Breast epithelium (tissue), 4 donors: ENCODE measurements at regions not wholly inside any gene's neighbourhood (a gene's known extent, or its start where the extent isn't known, plus 50 kb on each side); places are given as distances from the start of the nearest gene placed in this dataset.

Experiments
- DNase-seq, 2 donors: peaks; one replicate each; pipeline ENCODE4 v3.0.0-alpha.2; 2019; ENCODE audit warnings: low spot score in 2 of 2
- H3K27ac ChIP-seq, 2 donors: fragments of 200-600 bp; sonication (generic) in 1 of 2; one replicate each; pipeline ENCODE4 v1.5.1; 2016 to 2019; ENCODE audit warnings: mild to moderate bottlenecking in 1 of 2
- H3K27me3 ChIP-seq, 2 donors: fragments of 200-600 bp; sonication (generic) in 1 of 2; one replicate each; pipeline versions ENCODE4 v1.5.1 to v1.6.0; 2017 to 2019; ENCODE audit warnings: control low read depth in 1 of 2, mild to moderate bottlenecking in 1 of 2
- H3K36me3 ChIP-seq: fragments of 200-600 bp; one replicate; pipeline ENCODE4 v1.5.1; 2019
- H3K4me1 ChIP-seq, 2 donors: fragments of 200-600 bp; sonication (generic); one replicate each; pipeline ENCODE4 v1.5.1; 2016 to 2019; ENCODE audit warnings: control low read depth in 1 of 2
- H3K4me3 ChIP-seq, 3 donors: fragments of 200-600 bp; sonication (generic); 1 replicate in 2 of 3; 2 replicates in 1 of 3; pipeline ENCODE4 v1.5.1; 2016 to 2019; ENCODE audit warnings: mild to moderate bottlenecking in 3 of 3, moderate library complexity in 2 of 3
- H3K9me3 ChIP-seq, 2 donors: fragments of 200-600 bp; sonication (generic) in 1 of 2; one replicate each; pipeline ENCODE4 v1.5.1; 2016 to 2019; ENCODE audit warnings: control low read depth in 1 of 2
- POLR2A ChIP-seq: fragments of 450-650 bp; IDR thresholded peaks from one replicate; pipeline ENCODE4 v1.6.1; 2016; ENCODE audit warnings: antibody characterized with exemption, mild to moderate bottlenecking, moderate library complexity
- POLR2AphosphoS5 ChIP-seq, 3 donors: sonication (generic); formaldehyde crosslinking; IDR thresholded peaks; one replicate each; pipeline ENCODE4 v1.6.1; 2017; ENCODE audit warnings: antibody characterized with exemption in 3 of 3
- intact Hi-C: fragments of 100-400 bp; cut with DNase I; formaldehyde crosslinking; loops from one replicate; pipeline ENCODE4 v1.15.1; 2023; ENCODE audit warnings: low total_unique reads
- TF ChIP-seq, protein P1 (sequence below), 3 donors: fragments of 450-650 bp; IDR thresholded peaks; one replicate each; pipeline ENCODE4 v1.5.1; 2016 to 2017; ENCODE audit warnings: antibody characterized with exemption in 3 of 3, mild to moderate bottlenecking in 3 of 3, moderate library complexity in 3 of 3

- H3K36me3 ChIP-seq: no peaks in the 10 kb centered on the region
- no peak overlapping the region for H3K27ac ChIP-seq
- no peak for TF ChIP-seq POLR2AphosphoS5 (IDR thresholded peaks at IDR 0.05)
- TF ChIP-seq POLR2A: no peak
- TF ChIP-seq, protein P1, sequence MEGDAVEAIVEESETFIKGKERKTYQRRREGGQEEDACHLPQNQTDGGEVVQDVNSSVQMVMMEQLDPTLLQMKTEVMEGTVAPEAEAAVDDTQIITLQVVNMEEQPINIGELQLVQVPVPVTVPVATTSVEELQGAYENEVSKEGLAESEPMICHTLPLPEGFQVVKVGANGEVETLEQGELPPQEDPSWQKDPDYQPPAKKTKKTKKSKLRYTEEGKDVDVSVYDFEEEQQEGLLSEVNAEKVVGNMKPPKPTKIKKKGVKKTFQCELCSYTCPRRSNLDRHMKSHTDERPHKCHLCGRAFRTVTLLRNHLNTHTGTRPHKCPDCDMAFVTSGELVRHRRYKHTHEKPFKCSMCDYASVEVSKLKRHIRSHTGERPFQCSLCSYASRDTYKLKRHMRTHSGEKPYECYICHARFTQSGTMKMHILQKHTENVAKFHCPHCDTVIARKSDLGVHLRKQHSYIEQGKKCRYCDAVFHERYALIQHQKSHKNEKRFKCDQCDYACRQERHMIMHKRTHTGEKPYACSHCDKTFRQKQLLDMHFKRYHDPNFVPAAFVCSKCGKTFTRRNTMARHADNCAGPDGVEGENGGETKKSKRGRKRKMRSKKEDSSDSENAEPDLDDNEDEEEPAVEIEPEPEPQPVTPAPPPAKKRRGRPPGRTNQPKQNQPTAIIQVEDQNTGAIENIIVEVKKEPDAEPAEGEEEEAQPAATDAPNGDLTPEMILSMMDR (IDR thresholded peaks at IDR 0.05): peak in 1 of 3 donors; percentile 15
- no peak overlapping the region for H3K4me3 ChIP-seq
- H3K9me3 ChIP-seq: no peaks in the 10 kb centered on the region
- H3K27me3 ChIP-seq: no peaks in the 10 kb centered on the region
- intact Hi-C loops: no loop called here
- DNase-seq: no peak
- no peaks in the 10 kb centered on the region for H3K4me1 ChIP-seq
Measured at GRCh38 chr3:104460477-104461406, 906.0 kb upstream of the ALCAM start.

GRCh38 chr3:104461431-104461830, 905.3 kb upstream of the ALCAM start:
- TF ChIP-seq, protein P1 (IDR thresholded peaks at IDR 0.05): no peak
- Histone ChIP-seq H3K4me1 (no peaks in the 10 kb centered on the region), H3K27ac (no peak overlapping the region), H3K27me3 (no peaks in the 10 kb centered on the region), H3K4me3 (no peak overlapping the region), H3K9me3 (no peaks in the 10 kb centered on the region), H3K36me3 (no peaks in the 10 kb centered on the region)
- no peak for DNase-seq
- intact Hi-C loops: no loop called here

- no peaks in the 10 kb centered on the region for H3K27me3 ChIP-seq
- H3K27ac ChIP-seq: no peak overlapping the region
- H3K4me3 ChIP-seq: no peak overlapping the region
- TF ChIP-seq POLR2AphosphoS5 (IDR thresholded peaks at IDR 0.05): no peak
- TF ChIP-seq, protein P1 (IDR thresholded peaks at IDR 0.05): no peak
- TF ChIP-seq POLR2A: no peak
- intact Hi-C loops: no loop called here
- no peaks in the 10 kb centered on the region for H3K4me1 ChIP-seq
- H3K36me3 ChIP-seq: no peaks in the 10 kb centered on the region
- no peak for DNase-seq
- peaks cover 7 to 19% of the 10 kb centered on the region in 2 donors for H3K9me3 ChIP-seq
Measured at GRCh38 chr3:104472221-104472620, 894.5 kb upstream of the ALCAM start.

GRCh38 chr3:104474011-104474410, 892.7 kb upstream of the ALCAM start:
- intact Hi-C loops: no loop called here
- TF ChIP-seq POLR2A: no peak
- TF ChIP-seq, protein P1 (IDR thresholded peaks at IDR 0.05): no peak
- no peak for TF ChIP-seq POLR2AphosphoS5 (IDR thresholded peaks at IDR 0.05)
- H3K9me3 ChIP-seq: peaks cover 7 to 19% of the 10 kb centered on the region in 2 donors
- no peak overlapping the region for H3K27ac ChIP-seq
- DNase-seq: no peak
- H3K4me1 ChIP-seq: no peaks in the 10 kb centered on the region
- no peaks in the 10 kb centered on the region for H3K27me3 ChIP-seq
- no peak overlapping the region for H3K4me3 ChIP-seq
- no peaks in the 10 kb centered on the region for H3K36me3 ChIP-seq

DNA sequence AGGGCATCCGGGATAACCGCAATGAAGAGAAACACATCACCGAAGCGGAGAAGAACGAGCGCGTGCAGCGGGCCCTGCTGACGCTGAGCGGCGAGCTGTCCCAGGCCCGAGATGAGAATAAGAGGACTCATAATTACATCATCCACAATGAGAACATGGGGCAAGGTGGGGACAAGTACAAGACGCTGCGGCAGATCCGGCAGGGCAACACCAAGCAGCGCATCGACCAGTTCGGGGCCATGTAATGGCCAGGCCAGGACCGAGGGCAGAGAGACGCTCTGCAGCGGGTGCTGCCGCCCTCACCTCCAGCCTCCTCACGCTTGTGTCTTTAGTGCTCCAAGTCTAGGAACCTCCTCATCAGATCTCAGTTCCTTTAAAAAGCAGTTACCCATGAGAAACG, 863.7 kb upstream of the ALCAM start:
- Histone ChIP-seq H3K4me1 (no peaks in the 10 kb centered on the region), H3K27me3 (no peaks in the 10 kb centered on the region), H3K9me3 (no peaks in the 10 kb centered on the region), H3K4me3 (no peak overlapping the region), H3K36me3 (no peaks in the 10 kb centered on the region), H3K27ac (no peak overlapping the region)
- intact Hi-C loops: no loop called here
- DNase-seq: no peak
- no peak for TF ChIP-seq POLR2AphosphoS5 (IDR thresholded peaks at IDR 0.05)
- TF ChIP-seq, protein P1 (IDR thresholded peaks at IDR 0.05): no peak
- TF ChIP-seq POLR2A: no peak
